ENCODE measurements at regions not wholly inside any gene's neighbourhood (a gene's known extent, or its start where the extent isn't known, plus 50 kb on each side); places are given as distances from the start of the nearest gene placed in this dataset.
"Not testable (repeated sequence)": the region's sequence is repeated elsewhere in the genome, so short reads cannot be mapped to it uniquely, and the experiment has no call there.

DNA sequence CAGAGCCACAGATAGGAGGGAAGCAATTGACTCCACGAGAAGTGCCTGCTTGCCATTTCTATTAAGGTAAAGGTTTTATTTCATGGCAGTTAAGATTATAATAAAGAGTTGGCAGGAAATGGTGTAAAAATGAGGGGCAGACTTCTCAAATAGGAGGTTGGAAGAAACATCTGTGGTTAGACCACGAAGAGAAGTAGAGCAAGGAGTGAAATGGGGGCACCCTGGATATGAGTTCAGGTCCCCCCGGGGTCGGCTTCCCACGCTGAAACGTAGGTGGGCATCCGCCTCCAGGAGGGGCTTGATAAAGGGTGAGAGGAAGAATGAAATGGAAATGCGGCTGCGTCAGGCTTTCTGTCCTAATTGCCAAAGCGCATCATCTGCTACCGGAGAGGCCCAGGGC, 209.1 kb downstream of the MAF start:
- no peak overlapping the region for H3K4me3 ChIP-seq (ENCODE audit: low read length)
- no peak for DNase-seq (ENCODE audit: low read depth, low spot score)

DNA sequence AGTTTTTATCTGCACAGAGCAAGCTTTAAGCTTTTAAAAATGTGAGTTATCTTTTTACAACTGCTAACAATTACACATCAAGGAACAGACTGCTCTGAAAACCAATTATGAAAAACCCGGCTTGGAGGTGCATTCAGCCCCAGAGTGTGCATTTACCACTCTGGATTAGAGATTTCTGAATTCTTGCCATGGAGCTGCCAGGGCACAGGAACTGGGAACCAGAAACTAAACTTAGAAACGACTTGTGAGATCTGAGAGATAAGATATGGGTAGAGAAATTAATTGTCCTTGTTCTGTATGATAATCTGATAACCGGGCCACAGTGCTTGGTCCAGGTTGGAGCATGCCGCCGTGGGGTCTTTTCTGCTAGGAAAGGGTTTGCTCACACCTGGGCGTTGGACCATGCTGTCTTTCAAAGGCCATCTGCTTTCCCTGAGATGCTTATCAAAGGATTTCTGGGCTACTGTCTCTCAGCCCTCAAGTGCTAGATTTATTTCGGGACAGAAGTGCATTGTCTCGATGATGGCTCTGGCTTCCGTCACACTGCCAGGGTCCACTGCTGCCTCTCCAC, 210.0 kb downstream of the MAF start:
- no peak for DNase-seq (ENCODE audit: low read depth, low spot score)
- no peak overlapping the region for H3K4me3 ChIP-seq (ENCODE audit: low read length)

DNA sequence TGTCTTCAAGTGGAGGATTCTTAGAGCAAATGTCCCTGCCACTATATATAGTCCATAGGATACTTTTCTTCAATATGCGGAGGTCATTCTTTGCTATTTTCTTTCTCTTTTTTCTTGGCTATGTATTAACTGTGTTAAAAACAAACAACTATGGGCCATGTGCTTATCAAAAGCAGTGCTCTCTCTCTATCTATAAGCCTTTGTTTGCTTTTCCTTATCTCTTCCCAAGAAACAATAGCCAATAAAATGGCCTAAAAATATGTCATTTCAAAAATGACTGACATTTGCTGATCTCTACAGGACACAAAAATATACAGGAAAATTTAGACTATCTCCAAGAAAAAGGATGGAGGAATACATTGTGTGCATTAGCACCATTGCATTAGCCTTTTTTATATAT, 212.1 kb downstream of the MAF start:
- no peak overlapping the region for H3K4me3 ChIP-seq (ENCODE audit: low read length)
- DNase-seq (ENCODE audit: low read depth, low spot score), result no peak

DNA sequence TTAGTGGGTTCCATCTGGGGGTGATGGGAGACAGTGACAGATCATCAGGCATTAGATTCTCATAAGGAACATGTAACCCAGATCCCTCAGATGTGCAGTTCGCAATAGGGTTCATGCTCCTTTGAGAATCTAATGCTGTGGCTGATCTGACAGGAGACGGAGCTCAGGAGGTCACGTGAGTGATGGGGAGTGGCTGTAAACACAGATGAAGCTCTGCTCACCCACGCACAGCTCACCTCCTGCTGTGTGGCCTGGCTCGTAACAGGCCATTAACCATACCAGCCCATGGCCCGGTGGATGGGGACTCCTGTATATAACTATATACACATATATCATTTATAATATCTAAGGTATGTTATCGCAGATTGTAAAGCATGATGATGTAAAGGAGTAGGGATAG, 214.2 kb downstream of the MAF start:
- no peak overlapping the region for H3K4me3 ChIP-seq (ENCODE audit: low read length)
- no peak for DNase-seq (ENCODE audit: low read depth, low spot score)

DNA sequence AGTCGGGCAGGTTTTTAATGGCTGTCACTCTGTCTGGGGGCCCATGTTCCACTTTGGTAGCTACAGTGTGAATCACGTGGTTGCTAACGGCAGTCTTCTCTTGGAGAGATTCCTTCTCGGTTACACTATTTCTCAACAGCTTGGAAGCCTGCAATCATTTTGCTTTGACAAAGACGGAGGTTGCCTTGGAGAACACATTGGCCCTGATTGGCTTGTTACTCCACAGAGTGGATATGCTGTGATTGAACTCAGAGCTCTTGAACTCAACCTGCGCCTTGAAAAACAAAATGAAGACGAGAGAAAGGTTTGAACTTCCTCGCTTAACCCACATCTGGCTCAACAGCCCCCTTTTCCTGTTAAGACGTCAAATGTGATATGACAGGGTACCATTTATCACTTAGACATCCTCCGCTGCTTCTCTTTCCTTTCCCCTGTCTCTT, 218.9 kb downstream of the MAF start:
- DNase-seq (ENCODE audit: low read depth, low spot score), result peak; percentile 4
- no peak overlapping the region for H3K4me3 ChIP-seq (ENCODE audit: low read length)

DNA sequence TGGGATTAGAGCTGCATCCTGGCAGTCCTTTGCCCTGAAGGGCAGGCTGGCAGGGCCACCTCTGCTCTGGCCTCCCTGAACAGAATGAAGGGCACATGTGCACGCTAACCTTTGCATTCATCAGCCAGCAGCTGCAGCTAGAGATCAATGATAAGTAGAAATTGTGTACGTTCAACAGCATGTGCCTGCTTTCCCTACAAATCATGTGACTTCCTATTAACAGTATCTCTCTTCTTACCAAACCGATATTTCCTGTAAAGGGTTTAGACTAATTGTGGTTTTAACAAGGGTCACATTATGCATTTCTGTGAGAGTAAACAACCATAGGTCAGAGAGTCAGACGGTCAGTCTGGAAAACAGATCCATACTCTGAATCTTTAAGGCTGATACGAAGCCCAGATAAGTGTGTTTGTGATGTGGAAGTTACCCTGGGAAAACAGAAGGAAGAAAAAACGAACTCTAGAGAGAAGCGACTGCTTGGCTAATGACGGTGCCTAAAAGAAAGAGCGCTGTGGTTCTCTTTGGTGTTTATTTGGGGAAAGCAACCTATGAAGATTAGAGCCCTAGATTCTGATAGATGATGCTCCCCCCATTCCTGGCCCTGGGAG, 219.4 kb downstream of the MAF start:
- no peak overlapping the region for H3K4me3 ChIP-seq (ENCODE audit: low read length)
- peak; percentile 6 for DNase-seq (ENCODE audit: low read depth, low spot score)

DNA sequence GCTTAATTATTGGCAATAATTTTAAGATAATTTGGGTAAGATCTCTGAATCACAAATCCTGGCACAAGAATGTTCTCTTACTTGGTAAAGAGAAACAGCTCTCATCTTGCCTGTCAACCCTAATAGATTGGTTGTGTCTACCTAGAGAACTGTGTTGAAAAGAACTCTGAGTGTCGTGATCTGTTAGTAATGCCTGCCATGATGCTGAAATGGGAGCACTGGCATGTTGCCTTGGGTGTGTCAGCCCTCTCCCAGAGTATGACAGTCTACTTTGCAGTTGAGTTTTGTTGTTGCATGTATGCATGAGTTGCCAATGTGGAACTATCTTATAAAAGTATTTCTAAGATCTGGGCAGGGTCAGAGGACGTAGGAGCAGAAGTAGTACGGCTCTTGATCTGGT, 221.4 kb downstream of the MAF start:
- no peak overlapping the region for H3K4me3 ChIP-seq (ENCODE audit: low read length)
- DNase-seq (ENCODE audit: low read depth, low spot score), result no peak

DNA sequence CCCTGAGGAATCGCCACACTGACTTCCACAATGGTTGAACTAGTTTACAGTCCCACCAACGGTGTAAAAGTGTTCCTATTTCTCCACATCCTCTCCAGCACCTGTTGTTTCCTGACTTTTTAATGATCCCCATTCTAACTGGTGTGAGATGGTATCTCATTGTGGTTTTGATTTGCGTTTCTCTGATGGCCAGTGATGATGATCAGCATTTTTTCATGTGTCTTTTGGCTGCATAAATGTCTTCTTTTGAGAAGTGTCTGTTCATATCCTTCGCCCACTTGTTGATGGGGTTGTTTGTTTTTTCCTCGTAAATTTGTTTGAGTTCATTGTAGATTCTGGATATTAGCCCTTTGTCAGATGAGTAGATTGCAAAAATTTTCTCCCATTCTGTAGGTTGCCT, 223.5 kb downstream of the MAF start:
- DNase-seq (ENCODE audit: low read depth, low spot score); H3K4me3 ChIP-seq (ENCODE audit: low read length): not testable (repeated sequence)

DNA sequence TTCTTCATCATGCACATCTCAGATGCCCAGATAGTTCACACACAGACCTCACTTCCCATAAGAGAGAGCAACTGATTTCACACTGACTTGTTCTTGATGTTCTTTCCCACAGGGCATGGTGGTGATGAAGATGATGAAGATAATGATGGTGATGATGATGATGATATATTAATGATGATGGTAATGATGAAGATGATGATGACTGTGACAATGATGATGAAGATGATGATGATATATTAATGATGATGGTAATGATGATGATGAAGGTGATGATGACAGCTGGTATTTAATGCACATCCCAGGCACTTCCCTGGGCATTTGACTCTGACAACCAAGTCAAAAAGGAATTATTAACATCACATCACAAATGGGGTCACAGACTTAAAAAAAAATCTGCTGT, 225.2 kb downstream of the MAF start:
- no peak overlapping the region for H3K4me3 ChIP-seq (ENCODE audit: low read length)

DNA sequence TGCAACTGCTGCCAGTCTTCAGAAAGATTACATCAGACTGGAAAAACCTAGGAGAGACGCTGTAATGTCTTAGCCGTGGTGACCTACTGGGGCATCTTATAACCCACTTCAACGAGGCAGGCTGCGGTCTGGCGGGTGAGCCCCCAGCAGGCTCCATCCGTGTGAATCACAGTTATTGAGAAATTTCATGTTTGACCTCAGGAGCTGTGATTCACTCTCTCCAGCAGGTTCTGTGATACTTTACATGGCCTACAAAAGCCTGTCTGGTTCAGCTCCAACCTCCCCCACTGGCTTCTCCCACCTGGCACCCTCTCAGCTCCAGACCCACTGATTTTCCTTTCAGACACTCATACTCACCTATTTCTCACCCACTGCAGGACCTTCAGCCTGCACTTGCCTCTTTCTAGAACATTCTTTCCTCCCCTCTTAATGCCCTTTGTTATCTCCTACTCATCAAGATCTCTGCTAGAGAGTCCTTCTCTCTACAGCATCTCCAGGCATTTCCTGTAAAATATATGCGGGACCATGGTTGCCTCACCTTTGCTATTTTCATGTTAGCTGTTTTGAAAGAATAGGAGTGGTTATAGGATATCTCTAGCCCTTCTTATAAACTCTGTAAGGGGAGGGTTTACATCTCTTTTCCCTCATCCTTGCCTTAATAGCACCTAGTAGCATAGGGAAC, 227.9 kb downstream of the MAF start:
- no peak for DNase-seq (ENCODE audit: low read depth, low spot score)
- H3K4me3 ChIP-seq (ENCODE audit: low read length), result no peak overlapping the region

More for the DNA sequence above, 225.2 kb downstream of the MAF start:
- no peak for DNase-seq (ENCODE audit: low read depth, low spot score)

DNA sequence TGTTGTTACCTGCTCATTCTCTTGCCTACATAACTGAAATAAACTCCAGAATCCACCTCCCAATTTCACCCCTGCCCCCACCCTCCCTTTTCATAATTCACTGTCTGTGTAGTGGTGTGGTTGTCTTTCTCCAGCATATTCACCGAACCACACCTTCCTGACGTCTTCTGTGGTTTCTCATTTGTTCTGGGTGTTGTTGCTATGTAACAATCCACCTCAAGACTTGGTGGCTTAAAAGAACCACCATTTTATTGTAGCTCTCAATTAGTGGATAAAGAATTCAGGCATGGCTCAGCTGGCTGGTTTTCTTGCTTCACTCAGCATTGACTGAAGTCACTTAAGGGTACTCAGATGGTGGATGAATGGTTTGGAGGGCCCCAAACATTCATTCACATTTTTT, 229.8 kb downstream of the MAF start:
- DNase-seq (ENCODE audit: low read depth, low spot score), result peak; percentile 10
- H3K4me3 ChIP-seq (ENCODE audit: low read length), result no peak overlapping the region

DNA sequence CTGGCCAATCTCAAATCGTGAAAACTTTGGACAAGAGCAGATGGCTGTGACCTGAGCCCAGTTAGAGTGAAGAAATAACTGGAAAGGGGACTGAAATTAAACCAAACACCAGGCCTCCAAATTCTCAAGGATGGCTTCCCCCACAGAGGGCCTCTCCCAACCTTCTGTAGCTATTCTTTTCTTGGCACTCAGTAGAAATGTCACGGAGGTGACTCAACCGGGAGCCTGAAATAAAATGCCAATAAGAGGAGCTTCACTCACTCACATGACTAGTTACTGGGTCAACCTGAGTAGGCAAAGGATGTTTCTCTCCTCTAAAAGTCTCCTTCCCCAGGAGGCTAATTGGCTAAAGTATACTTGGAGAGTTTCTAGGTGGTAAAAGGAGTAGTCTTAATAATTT, 230.7 kb downstream of the MAF start:
- no peak overlapping the region for H3K4me3 ChIP-seq (ENCODE audit: low read length)
- DNase-seq (ENCODE audit: low read depth, low spot score), result no peak

DNA sequence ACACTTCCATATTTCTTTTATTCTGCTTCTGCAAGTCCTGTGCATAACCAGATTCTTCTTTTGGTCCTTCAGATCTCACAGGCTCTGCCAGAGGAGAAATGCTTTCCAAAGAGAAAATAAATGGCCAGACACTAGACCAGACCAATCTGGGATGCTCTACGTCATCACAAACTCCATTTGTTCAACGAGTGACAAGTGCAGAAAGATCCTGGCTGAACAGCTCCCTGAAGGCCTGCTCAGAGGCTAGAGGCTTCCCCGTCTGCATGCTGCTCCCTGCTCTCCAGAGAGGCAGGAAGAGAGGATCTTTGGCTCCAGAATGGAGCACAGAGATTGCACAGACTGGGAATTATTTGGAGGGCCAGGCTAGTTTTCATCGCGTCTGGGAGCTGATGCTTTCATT, 232.7 kb downstream of the MAF start:
- H3K4me3 ChIP-seq (ENCODE audit: low read length), result no peak overlapping the region
- DNase-seq (ENCODE audit: low read depth, low spot score), result no peak

DNA sequence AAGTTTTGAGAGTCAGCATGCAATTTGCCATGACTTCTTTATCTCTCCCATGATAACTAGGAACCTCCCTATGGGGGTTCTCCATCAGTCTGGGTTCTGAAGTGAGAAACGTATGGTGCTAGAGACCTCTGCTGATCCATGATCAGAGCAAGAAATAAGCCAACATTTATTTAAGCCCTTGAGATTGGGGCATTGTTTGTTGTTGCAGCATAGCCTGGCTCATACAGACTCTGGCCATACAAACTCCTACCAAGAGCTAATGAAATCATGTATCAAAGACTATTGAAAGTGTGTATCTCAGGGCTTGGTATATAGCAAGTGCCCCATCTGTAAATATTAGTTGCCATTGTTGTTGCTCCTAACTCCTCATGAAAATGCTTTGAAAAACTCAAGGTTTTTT, 233.9 kb downstream of the MAF start:
- H3K4me3 ChIP-seq (ENCODE audit: low read length), result no peak overlapping the region
- DNase-seq (ENCODE audit: low read depth, low spot score), result no peak

DNA sequence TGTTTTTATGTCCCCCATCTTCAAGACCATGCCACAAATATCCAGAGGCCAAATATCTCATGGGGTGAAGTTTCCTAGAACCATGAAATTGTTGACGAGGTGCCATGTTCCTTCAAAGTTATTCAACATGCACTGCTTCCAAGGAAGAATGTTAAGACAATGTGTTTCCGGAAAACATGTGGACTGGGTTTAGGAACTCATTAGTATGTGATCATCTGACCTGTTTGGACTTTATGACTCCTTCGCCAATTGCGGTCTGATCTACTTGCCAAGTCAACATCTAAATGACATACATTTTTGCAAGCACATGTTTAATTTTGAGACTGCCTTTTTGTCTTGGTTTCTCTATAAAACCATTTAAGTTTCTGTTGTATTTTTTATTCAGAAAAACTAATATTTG, 234.8 kb downstream of the MAF start:
- no peak for DNase-seq (ENCODE audit: low read depth, low spot score)
- no peak overlapping the region for H3K4me3 ChIP-seq (ENCODE audit: low read length)

DNA sequence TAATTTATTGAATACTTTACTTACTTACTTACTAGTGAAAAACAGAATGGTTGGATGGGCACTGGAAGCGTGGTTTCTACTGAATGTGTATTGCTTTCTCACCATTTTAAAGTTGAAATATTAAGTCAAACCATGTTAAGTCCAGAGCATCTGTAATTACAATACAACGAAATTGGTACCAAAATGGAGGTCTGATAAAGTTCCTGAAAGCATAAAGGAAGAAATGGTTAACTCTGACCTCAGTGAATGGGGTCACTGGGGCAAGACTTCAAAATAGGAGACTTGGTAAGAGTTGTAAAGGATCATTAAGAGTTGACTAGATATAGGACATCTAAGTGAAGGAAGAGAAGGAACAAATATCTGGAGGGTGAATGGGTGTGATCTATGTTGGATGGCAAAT, 237.1 kb downstream of the MAF start:
- H3K4me3 ChIP-seq (ENCODE audit: low read length), result no peak overlapping the region
- DNase-seq (ENCODE audit: low read depth, low spot score), result no peak

DNA sequence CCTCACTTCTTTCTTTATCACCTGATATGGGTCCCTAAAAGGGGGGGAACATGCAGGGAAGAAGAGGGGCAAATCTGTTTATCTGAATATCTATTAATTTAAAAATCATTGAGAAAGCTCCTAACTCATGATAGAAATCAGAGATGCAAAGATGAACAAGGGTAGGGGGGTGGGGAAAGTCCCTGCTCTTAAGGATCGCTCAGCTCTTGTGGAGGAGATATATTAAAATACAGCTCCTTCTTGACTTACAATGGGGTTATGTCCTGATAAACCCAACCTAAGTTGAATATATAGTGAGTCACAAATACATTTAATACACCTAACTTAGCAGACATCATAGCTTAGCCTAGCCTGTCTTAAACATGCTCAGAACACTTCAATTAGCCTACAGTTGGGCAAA, 237.5 kb downstream of the MAF start:
- no peak overlapping the region for H3K4me3 ChIP-seq (ENCODE audit: low read length)
- no peak for DNase-seq (ENCODE audit: low read depth, low spot score)

DNA sequence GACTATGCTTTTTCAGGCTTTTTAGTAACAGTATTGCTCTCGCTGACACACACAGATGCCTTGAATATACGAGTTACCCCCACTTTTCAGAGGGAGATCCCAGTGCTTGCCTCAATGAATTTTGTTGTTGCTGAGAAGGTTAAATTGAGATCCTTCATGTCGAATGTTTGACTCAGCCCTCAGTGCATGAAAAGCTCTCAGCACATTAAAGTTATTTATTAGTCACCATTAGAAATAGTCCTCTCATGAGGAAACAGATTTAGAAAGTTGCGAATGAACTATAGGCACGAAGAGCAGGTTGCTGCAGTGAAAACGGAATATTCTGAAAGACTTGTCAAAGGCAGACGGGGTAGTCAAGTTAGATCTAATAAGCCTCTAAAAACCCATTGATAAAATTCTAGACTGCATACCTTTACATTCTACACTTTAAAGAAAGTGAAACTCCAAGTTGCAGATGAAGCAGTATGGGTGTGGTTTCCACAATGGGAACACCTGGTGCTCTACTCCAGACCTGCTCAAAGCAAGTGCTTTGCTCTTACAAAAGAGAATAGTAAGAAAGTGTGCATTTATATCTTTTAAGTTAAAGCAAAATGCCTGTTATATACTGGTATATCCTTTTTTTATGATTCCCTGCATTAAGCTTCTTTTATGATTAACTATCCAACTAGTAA, 238.1 kb downstream of the MAF start:
- H3K4me3 ChIP-seq (ENCODE audit: low read length), result no peak overlapping the region
- DNase-seq (ENCODE audit: low read depth, low spot score), result no peak

DNA sequence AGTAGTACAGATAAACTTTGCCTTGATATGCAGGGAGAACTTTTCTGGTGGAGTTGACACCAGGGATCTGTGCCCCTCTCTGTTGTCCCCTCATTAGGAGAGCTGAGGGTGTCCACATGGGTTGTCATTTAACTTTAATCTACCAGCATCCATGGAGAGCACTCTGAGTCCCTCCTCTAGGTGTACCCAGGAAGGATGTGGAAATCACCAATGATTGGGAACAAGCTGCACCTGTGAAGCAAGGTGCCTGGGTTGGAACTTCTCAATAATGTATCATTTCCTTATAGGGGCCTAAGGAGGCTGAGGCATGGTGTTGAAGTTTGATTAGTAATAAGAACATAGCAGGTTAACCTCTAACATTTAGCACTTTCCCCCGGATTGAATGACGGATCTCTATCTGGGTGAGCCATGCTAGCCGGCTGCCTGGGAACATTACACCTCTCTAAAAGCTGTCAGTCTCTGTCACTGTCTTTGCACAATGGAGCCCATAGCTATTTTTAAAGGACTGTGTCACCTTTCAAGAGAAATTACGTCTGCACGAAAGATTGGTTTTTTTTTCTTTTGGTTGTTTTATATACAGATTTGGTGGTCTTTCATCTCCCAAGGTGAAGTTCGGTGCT, 239.3 kb downstream of the MAF start:
- H3K4me3 ChIP-seq (ENCODE audit: low read length), result no peak overlapping the region
- no peak for DNase-seq (ENCODE audit: low read depth, low spot score)

DNA sequence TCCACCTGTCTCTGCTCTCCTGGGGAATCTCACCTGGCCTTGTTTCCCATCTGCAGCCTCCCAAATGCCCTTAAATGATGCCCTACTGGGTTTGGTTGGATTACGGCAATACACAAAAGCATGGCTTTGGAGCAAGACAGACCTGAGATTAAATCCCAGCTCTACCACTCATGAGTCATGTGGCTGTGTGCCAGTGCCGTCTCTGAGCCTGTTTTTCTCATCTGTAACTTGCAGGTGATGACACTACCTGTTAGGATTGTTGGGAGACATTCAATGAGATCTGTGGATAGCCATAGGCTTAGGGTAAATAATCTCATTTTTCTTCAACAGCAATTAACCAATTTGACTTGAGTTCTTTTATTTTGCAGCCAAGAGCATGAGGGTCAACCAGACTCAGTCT, 240.3 kb downstream of the MAF start:
- no peak overlapping the region for H3K4me3 ChIP-seq (ENCODE audit: low read length)
- no peak for DNase-seq (ENCODE audit: low read depth, low spot score)
